HFF-Myc (cell line): ENCODE measurements at regions not wholly inside any gene's neighbourhood (a gene's known extent, or its start where the extent isn't known, plus 50 kb on each side); places are given as distances from the start of the nearest gene placed in this dataset.
"Not testable (repeated sequence)": the region's sequence is repeated elsewhere in the genome, so short reads cannot be mapped to it uniquely, and the experiment has no call there.

Experiments used
- DNase-seq: peaks from one replicate; pipeline ENCODE4 v3.0.0-alpha.2; 2011; ENCODE audit warnings: low read depth; ENCODE audit errors: extremely low read depth
- H3K4me3 ChIP-seq: replicated peaks from 2 replicates; pipeline ENCODE4 v1.5.1; 2011; ENCODE audit warnings: low read depth, mild to moderate bottlenecking, control low read depth, low read length
- CTCF ChIP-seq: IDR thresholded peaks from 2 replicates; pipeline ENCODE4 v1.5.1; 2012; ENCODE audit warnings: mild to moderate bottlenecking, low read depth, low read length, control low read depth; ENCODE audit errors: missing control alignments

GRCh38 chr6:140809694-140810101 lies 1323.0 kb upstream of the GJE1 start:
- DNase-seq: no peak
- no peak for TF ChIP-seq CTCF
- H3K4me3 ChIP-seq: no peak overlapping the region

GRCh38 chr6:140806431-140806830 lies 1326.3 kb upstream of the GJE1 start:
- no peak for DNase-seq
- no peak overlapping the region for H3K4me3 ChIP-seq
- TF ChIP-seq CTCF: no peak

GRCh38 chr6:140794544-140794943 lies 1338.2 kb upstream of the GJE1 start:
- no peak overlapping the region for H3K4me3 ChIP-seq
- DNase-seq: no peak
- TF ChIP-seq CTCF: no peak

- no peak for DNase-seq
- no peak overlapping the region for H3K4me3 ChIP-seq
- TF ChIP-seq CTCF: no peak
Measured at GRCh38 chr6:140790109-140790508, 1342.6 kb upstream of the GJE1 start.

- no peak for DNase-seq
- H3K4me3 ChIP-seq: no peak overlapping the region
- TF ChIP-seq CTCF: no peak
Measured at GRCh38 chr6:140789466-140789865, 1343.3 kb upstream of the GJE1 start.

- no peak for DNase-seq
- TF ChIP-seq CTCF: no peak
- H3K4me3 ChIP-seq: no peak overlapping the region
Measured at GRCh38 chr6:140785926-140786325, 1346.8 kb upstream of the GJE1 start.

- no peak for DNase-seq
- H3K4me3 ChIP-seq: no peak overlapping the region
- TF ChIP-seq CTCF: no peak
Measured at GRCh38 chr6:140784573-140784972, 1348.2 kb upstream of the GJE1 start.

GRCh38 chr6:140783504-140783903 lies 1349.2 kb upstream of the GJE1 start:
- DNase-seq, H3K4me3 ChIP-seq: not testable (repeated sequence)
